ENCODE measurements at regions not wholly inside any gene's neighbourhood (a gene's known extent, or its start where the extent isn't known, plus 50 kb on each side); places are given as distances from the start of the nearest gene placed in this dataset.

DNA sequence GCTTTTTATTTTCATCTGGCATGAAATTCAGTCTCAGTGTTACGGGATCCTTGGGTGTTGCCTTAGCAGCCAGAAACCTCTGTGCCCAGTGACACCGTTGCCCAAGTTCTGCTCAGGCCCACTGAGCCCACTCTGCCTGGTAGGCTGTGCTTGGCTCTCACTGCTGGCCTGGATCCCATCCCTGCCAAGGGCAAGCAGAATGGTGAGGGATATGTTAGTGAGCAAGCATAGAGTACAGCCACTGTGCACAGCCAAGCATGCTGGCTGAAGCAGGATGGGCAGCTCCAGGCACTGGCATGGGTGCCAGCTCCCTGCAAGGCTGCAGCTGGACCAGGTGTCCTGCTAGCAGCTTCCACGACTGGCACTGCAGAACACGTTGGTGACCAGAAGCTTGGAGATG, 194.7 kb upstream of the TFPI start:
- DNase-seq (ENCODE audit: low spot score): no peak
- 74% methylated on average over 4 of the region's 4 CpGs for WGBS
- H3K4me1 ChIP-seq (ENCODE audit: control insufficient read depth in 4 of 4, insufficient read depth in 4 of 4, low read length in 3 of 4): no peaks in the 10 kb centered on the region

DNA sequence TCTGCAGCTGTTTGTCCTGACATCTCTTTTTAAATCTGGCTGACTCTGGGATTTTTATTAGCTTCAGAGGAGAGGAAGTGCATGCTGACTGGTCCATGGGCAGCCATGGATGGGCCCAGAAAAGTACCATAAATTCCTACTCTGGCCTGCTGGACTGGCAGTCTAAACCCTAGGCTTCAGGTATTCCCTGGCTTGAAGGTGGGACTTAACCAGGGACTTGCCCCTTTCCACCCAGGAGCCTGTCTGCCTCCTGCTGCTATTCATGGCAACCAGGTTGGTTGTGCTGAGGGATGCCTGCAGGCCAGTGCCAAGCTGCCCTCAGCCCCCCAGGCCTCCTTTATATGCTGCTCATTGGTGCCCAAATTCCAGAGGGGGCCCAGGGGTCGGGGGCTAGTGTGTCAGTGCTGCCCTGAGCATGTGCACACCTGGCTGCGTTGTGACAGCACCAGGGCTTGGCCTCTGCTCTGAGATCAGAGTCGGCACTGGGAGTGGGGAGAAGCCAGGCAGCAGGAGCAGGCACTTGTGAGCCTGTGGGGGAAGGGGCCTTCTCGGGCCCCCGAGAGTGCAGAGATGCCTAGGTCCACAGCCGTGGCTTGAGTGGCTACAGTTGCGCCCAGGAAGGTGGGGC, 195.7 kb upstream of the TFPI start:
- H3K9me3 ChIP-seq (ENCODE audit: control insufficient read depth in 4 of 4, low read length in 3 of 4): peaks cover 0 to 3% (median 0%) of the 10 kb centered on the region in 4 donors
- H3K27ac ChIP-seq (ENCODE audit: low read depth in 1 of 2, low read length in 2 of 2): no peak overlapping the region
- DNase-seq (ENCODE audit: low spot score): no peak
- no peaks in the 10 kb centered on the region for H3K36me3 ChIP-seq (ENCODE audit: control insufficient read depth in 4 of 4, insufficient read depth in 3 of 4, low read depth in 1 of 4, low read length in 3 of 4)
- H3K4me1 ChIP-seq (ENCODE audit: control insufficient read depth in 4 of 4, insufficient read depth in 4 of 4, low read length in 3 of 4): no peaks in the 10 kb centered on the region
- no peak overlapping the region for H3K4me3 ChIP-seq (ENCODE audit: low read depth in 1 of 3, low read length in 3 of 3)
- H3K27me3 ChIP-seq (ENCODE audit: control insufficient read depth in 4 of 4, insufficient read depth in 4 of 4, low read length in 3 of 4): no peaks in the 10 kb centered on the region
- H3K9ac ChIP-seq (ENCODE audit: low read depth in 1 of 2, low read length in 2 of 2): no peak overlapping the region
- WGBS: 82% methylated on average over 7 of the region's 7 CpGs
- TF ChIP-seq TAF1 (conservative IDR thresholded peaks at IDR 0.05) (no peak), GABPA (IDR thresholded peaks at IDR 0.05 in 1 of 2, conservative IDR thresholded peaks at IDR 0.05 in 1 of 2) (no peak), RXRA (IDR thresholded peaks at IDR 0.05) (no peak), NR2F2 (IDR thresholded peaks at IDR 0.05) (no peak), YY1 (IDR thresholded peaks at IDR 0.05) (no peak), JUND (IDR thresholded peaks at IDR 0.05) (no peak)
- TF ChIP-seq, protein P1, sequence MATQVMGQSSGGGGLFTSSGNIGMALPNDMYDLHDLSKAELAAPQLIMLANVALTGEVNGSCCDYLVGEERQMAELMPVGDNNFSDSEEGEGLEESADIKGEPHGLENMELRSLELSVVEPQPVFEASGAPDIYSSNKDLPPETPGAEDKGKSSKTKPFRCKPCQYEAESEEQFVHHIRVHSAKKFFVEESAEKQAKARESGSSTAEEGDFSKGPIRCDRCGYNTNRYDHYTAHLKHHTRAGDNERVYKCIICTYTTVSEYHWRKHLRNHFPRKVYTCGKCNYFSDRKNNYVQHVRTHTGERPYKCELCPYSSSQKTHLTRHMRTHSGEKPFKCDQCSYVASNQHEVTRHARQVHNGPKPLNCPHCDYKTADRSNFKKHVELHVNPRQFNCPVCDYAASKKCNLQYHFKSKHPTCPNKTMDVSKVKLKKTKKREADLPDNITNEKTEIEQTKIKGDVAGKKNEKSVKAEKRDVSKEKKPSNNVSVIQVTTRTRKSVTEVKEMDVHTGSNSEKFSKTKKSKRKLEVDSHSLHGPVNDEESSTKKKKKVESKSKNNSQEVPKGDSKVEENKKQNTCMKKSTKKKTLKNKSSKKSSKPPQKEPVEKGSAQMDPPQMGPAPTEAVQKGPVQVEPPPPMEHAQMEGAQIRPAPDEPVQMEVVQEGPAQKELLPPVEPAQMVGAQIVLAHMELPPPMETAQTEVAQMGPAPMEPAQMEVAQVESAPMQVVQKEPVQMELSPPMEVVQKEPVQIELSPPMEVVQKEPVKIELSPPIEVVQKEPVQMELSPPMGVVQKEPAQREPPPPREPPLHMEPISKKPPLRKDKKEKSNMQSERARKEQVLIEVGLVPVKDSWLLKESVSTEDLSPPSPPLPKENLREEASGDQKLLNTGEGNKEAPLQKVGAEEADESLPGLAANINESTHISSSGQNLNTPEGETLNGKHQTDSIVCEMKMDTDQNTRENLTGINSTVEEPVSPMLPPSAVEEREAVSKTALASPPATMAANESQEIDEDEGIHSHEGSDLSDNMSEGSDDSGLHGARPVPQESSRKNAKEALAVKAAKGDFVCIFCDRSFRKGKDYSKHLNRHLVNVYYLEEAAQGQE (IDR thresholded peaks at IDR 0.05): no peak
- TF ChIP-seq, protein P2, sequence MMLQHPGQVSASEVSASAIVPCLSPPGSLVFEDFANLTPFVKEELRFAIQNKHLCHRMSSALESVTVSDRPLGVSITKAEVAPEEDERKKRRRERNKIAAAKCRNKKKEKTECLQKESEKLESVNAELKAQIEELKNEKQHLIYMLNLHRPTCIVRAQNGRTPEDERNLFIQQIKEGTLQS (IDR thresholded peaks at IDR 0.05): no peak

More for the DNA sequence above, 194.7 kb upstream of the TFPI start:
- Histone ChIP-seq H3K27me3 (ENCODE audit: control insufficient read depth in 4 of 4, insufficient read depth in 4 of 4, low read length in 3 of 4) (no peaks in the 10 kb centered on the region), H3K36me3 (ENCODE audit: control insufficient read depth in 4 of 4, insufficient read depth in 3 of 4, low read depth in 1 of 4, low read length in 3 of 4) (no peaks in the 10 kb centered on the region), H3K9me3 (ENCODE audit: control insufficient read depth in 4 of 4, low read length in 3 of 4) (peaks cover 0 to 3% (median 0%) of the 10 kb centered on the region in 4 donors), H3K27ac (ENCODE audit: low read depth in 1 of 2, low read length in 2 of 2) (no peak overlapping the region), H3K4me3 (ENCODE audit: low read depth in 1 of 3, low read length in 3 of 3) (no peak overlapping the region), H3K9ac (ENCODE audit: low read depth in 1 of 2, low read length in 2 of 2) (no peak overlapping the region)
- TF ChIP-seq HNF4G (IDR thresholded peaks at IDR 0.05): no peak
- no peak for TF ChIP-seq RXRA (IDR thresholded peaks at IDR 0.05)
- TF ChIP-seq, protein P1 (IDR thresholded peaks at IDR 0.05): no peak
- TF ChIP-seq, protein P3, sequence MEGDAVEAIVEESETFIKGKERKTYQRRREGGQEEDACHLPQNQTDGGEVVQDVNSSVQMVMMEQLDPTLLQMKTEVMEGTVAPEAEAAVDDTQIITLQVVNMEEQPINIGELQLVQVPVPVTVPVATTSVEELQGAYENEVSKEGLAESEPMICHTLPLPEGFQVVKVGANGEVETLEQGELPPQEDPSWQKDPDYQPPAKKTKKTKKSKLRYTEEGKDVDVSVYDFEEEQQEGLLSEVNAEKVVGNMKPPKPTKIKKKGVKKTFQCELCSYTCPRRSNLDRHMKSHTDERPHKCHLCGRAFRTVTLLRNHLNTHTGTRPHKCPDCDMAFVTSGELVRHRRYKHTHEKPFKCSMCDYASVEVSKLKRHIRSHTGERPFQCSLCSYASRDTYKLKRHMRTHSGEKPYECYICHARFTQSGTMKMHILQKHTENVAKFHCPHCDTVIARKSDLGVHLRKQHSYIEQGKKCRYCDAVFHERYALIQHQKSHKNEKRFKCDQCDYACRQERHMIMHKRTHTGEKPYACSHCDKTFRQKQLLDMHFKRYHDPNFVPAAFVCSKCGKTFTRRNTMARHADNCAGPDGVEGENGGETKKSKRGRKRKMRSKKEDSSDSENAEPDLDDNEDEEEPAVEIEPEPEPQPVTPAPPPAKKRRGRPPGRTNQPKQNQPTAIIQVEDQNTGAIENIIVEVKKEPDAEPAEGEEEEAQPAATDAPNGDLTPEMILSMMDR (IDR thresholded peaks at IDR 0.05; ENCODE audit: low read depth, low read length, missing input control): no peak
- no peak for TF ChIP-seq GABPA (IDR thresholded peaks at IDR 0.05 in 1 of 2, conservative IDR thresholded peaks at IDR 0.05 in 1 of 2)
- TF ChIP-seq FOXA2 (IDR thresholded peaks at IDR 0.05): no peak
- no peak for TF ChIP-seq HNF4A (conservative IDR thresholded peaks at IDR 0.05)
- TF ChIP-seq NR2F2 (IDR thresholded peaks at IDR 0.05): no peak
- TF ChIP-seq, protein P4, sequence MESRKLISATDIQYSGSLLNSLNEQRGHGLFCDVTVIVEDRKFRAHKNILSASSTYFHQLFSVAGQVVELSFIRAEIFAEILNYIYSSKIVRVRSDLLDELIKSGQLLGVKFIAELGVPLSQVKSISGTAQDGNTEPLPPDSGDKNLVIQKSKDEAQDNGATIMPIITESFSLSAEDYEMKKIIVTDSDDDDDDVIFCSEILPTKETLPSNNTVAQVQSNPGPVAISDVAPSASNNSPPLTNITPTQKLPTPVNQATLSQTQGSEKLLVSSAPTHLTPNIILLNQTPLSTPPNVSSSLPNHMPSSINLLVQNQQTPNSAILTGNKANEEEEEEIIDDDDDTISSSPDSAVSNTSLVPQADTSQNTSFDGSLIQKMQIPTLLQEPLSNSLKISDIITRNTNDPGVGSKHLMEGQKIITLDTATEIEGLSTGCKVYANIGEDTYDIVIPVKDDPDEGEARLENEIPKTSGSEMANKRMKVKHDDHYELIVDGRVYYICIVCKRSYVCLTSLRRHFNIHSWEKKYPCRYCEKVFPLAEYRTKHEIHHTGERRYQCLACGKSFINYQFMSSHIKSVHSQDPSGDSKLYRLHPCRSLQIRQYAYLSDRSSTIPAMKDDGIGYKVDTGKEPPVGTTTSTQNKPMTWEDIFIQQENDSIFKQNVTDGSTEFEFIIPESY (IDR thresholded peaks at IDR 0.05): no peak
- TF ChIP-seq, protein P2 (IDR thresholded peaks at IDR 0.05): no peak
- TF ChIP-seq SP1 (IDR thresholded peaks at IDR 0.05): no peak

All from liver (tissue), 8 donors.